Esophagus mucosa (tissue), 1 donor: ENCODE measurements at regions not wholly inside any gene's neighbourhood (a gene's known extent, or its start where the extent isn't known, plus 50 kb on each side); places are given as distances from the start of the nearest gene placed in this dataset.

Experiments
- ATAC-seq: fragments of 200-7000 bp; cut with Tn5 transposase; one replicate; pipeline ENCODE4 v1.9.1; 2020
- donor health status: DM: yes; HTN: yes; CAD: no.

DNA sequence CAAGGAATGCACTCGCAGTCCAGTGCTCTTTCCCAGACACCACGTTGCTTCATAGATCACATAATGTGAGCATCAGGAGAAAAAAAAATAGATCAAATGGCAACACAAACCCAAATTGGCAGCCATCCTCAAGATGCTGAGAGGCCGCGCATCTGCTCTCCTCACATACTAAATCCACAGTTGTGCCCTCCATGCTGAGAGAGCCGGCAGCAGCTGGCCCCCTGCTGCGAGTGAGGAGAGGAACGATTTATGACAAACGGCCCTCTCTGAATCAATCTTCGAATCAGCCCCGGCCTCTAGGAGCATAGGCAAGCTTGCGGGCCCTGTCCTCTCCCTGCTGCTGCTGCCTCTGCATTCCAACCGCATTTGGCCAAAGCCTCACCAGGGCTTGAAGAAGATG is 159.9 kb upstream of the TENM4 start:
- no peak for ATAC-seq

DNA sequence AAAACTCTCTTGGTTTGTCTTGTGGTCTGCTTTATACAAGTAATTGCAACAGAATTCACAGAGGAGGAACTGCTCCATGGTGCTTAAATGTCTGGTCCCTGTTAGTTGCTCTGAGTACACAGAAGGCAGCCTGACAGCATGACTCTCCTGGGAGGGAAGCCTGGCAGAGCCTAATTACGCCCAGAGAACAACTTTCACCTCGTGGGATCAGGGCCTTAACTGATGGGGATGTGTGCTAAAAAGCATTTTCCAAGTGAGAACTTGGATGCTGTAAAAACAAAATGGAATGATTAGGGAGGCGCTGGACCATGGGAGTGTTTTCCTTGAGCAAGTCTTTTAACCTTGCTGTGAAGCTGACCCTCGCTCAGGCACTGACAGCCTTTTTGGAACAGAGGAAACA is 154.0 kb upstream of the TENM4 start:
- no peak for ATAC-seq

DNA sequence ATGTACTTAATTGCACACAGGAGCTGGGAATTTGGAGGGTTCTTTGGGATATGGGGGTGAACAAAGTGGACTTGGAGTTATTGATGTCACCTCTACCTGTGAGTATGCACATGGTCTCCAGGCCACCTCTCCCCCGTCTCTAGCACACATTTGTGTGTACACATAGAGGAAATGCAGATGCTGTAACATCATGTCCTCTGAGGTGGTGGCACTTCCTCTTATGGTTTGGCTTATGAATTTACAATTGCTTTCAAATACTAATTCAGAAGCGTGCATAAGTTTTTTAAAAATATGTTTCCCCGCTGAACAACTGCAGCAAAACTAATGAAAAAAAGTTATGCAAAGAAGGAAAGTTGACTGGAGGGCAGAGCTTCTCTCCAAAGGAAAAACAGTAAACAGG is 152.0 kb upstream of the TENM4 start:
- no peak for ATAC-seq

DNA sequence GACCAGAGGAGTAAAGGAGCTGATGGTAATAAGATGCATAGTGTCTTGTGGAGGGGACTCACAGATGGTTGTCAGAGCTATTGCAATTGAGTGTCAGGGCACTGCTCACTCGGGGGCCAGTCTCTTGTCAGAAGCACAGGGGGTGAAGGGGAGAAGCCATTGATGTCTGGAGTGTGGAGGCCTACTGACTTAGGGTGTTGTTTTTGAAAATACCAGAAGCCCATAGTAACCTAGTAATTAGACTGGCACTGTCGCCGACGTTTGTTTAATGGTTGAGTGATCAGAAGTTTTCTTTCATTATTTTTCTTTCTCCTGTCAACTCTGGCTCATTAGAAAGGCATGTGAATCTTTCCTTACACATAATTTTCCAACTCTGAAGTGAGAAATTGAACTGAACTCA is 151.6 kb upstream of the TENM4 start:
- no peak for ATAC-seq

DNA sequence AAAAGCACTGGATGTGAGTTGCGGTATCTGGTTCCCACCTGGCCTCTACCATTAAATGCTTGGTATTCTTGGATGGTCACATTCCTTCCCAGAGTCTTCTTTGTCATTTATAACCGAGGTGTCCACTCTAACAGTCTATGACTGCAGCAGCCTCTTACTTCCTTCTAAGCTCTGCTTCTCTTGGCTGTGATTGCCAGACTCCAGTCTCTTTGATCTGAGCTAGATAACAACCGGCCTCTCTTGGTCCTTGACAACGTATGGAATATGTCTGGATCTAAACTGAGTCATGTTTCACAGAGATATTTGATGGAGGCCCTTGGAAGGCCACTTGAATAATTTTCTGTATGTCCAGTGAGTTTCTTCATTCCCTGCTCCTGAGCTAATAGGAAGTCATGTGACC is 141.6 kb upstream of the TENM4 start:
- ATAC-seq, result no peak

DNA sequence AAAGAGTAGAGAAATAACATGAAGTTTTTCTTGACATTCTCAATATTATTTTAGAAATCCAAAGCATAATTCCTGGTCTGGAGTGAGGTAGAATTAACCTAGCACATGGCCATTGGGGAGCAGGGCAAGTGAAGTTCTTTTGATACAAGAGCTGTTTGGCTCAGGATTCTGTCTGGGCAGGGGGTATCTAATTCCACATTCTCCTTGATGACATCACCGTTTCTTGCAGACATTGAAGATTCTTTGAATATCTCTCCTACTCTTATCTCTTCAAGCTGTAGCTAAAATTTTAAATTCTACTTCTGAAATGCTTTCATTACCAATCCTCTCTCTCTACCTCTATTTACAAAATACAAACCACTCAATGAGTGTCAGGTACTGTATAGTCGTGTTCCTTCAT is 138.2 kb upstream of the TENM4 start:
- no peak for ATAC-seq

DNA sequence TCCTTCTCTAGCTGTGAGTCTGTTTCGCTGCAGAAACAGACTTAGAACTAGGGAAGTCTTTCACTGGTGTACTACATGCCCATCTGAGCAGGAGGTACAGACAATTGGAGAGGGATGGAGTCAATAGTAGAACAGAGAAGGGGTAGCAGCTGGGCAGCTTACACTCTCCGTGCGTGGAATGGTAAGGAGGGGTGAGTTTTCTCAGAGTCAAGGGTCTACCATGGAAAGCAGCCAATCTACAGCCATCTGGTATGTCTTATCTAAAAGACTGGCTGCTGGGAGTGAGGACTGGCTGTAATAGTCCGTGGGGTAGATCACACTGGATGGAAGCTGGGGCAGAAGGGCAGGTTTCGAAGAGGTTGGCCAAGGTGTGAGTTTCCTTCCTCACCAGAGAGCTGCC is 137.3 kb upstream of the TENM4 start:
- no peak for ATAC-seq

DNA sequence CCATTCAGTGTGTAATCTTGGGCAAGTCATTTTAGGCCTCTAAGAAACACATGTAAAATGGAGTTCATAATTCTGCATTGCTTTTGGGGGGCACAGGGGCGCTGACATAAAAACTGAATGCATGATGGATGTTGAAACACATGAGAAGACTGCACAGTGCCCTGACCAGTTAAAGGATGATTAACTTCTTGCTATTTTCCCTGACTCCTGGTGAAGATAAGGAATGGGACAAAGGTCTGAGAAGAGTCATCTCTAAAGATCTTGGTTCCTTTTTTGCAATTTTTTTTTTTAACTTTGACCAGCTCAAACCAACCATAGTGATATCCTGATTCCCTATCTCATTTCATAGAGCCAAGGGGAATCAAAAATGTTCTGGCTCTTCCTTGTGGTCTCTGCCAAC is 134.9 kb upstream of the TENM4 start:
- no peak for ATAC-seq

DNA sequence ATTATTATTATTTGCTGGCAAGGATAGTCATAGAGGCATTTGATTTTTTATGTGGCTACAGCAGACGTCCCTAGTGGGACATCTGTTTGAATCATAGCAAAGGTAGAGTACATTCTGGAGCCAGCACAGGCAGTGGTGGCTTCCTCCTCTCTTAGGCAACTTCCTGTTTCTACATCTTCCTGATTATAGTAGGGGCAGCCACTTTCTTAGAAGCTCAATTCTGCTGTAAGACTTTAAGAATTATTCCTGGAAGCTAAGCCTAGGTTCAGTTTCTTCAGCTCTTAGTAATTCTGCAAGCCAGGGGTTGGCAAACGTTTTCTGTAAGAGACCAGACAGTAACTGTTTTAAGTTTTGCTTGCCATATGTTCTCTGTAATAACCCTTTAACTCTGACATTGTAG is 129.3 kb upstream of the TENM4 start:
- no peak for ATAC-seq

DNA sequence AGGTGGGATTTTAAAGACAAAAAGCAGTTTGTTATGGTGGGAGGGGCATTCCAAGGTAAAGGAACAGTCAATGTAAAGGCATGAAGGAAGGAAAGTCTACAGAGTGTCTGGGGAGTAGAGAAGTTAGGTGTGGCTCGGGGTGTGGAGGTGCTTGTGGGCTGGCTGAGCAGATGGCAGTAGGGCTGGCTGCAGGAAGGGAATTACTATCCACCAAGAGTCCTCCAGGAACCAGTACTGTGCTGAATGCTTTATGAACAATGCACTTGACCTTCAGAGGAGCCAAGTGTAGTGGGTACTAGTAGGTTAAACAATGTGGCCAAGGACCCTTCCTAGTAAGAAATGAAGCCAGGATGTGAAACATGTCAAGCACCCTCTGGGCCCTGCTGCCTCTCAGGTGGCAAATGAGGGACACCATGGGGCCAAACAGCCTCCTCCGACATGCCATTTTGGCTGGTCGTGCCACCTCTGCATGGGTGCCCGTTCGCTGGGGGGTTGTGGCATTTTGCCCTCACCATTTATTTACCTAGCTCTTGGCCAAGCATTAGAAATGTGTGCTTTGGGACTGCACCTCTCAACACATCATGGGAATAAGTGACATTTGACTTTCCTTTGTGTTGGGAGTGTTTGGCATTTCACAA is 123.6 kb upstream of the TENM4 start:
- peak; percentile 80 for ATAC-seq

DNA sequence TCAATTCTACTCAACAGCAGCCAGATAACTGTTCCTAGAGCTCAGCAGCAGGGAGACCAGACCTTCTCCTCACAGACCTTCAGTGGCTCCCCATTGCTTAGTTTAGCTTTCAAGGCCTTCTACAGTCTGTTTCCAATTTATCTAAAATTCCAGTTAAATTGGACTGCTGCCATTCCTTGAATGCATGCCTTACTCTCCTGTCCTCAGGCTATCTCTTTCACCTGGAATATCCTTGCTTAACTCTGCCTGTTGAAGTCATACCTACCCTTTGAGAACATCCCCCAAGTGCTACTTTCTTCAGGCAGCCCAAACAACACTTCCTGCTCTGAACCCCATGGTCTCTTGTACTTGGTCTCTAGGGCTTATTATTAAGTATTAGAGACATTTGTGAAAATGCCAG is 120.7 kb upstream of the TENM4 start:
- ATAC-seq, result no peak

DNA sequence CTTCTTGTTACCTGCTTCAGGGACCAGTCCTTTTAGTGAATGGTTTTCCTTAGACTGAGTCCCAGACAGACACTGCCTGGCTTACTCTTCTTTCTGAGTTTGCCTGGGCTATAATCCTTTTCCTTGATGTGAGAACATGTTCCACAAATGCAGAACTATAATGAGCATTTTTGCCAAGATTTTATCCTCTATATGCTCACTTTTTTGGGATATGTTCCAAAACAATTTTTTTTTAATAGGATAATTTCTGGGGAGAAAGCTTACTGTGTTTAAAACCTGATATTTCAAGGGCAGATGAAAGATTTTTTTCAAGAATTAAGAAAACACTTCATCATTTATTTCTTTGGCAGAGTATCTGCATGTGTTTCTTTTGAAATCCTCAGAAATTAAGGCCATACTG is 110.0 kb upstream of the TENM4 start:
- no peak for ATAC-seq

DNA sequence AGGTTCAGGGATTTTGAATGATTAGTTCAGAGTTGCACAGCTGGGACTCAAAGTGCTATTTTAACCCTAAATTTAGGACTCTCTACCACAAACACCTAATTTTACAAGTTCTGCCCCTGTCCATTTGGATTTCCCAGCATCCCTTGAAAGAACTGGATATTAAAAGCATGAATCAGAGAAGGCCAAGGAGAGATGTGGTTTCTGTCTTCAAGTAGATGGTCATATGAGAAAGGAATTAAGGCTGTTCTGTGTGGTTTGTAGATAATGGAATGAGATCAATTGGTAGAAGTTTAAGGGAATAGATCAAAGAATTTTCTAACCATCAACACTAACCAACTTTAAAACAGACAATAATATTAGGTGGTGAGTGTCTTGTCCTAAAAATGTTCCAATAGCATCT is 106.4 kb upstream of the TENM4 start:
- ATAC-seq, result no peak

DNA sequence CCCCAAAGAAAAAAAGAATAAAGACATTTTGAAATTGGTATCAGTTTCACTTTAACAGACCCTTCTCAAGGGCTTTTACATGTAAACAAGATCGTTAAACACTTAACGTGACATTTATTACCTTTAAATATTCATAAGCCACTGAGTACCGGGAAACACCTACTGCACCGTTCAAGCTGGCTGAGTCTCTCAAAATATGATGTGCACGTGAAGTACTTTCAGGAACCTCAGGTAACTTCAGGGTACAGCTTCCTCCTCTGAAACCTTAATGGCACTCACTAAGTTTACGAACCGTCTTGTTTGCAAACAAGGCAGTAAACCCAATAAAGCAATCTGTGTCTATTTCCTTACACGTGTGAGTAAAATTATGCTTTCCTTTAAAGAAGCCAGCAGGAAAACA is 105.5 kb upstream of the TENM4 start:
- ATAC-seq, result no peak

DNA sequence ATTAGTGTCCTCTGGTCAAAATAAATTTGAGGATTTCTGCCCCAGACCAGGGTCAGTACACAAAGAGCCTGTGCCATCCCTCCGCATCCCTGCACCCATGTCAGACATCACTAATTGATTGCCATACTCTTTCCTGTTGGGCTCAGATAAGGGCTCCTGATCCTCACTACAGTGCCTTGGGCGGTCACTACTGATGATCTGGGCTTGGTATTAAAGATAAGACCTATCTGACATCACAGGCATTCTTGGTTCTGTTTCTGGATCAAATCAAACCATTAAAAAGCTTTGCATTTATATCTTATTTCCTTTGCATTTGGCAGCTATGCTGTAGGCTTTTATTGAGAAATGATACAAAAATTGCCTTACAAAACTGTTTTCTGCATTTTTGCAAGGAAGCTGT is 103.5 kb upstream of the TENM4 start:
- ATAC-seq, result no peak

DNA sequence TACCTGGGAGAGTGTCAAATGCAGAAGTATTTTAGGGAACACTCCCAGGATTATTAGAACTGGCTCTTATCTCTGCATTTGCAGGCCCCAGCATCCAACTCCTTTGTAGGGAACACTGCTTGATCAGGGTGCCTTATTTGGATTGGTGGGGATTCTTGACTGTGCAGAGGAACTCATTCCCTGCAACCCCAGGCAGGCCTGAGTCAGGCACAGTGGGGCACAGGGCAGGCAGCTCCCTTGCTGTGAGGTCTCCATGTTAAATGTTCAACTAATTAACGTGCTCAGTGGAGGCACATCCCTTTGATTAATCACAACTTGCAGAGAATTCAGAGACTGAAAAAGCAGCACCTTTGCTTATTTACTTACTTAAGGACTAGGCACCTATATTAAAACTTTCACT is 102.3 kb upstream of the TENM4 start:
- ATAC-seq, result no peak

DNA sequence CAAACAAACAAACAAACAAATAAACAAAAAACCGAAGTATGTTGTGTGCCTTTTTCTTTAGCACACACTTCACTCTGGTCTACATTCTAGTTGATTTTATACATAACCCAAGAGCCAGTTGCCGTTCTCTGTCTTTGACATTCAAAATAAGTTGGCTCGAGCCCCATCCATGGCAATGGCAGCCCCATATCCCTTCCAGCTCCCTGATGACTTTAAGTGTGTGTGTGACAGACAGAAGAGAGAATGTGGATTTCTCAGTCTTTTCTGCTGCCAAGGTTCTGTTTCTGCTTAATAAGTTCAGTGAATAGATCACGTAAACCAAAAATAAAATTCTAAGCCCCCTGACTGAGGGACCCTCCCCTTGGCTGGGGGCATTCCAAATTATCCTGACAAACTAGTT is 100.6 kb upstream of the TENM4 start:
- no peak for ATAC-seq

DNA sequence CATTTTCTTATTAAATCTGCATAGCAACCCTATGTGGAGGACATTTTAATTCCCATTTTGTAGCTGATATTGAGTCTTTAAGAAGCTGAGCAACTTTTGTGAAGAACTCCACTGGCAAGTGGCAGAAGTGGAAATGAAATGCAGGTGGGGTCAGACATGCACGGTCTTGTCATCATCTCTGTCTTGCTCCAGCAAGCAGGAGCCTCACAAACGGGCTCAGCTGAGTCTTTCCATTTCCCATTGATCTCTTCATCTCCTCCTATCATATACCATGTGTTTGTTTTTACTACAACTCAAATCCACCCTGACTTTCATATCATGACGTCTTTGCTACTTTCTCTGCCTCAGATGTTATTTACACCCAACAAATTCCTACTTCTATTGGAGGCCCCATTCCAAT is 97.9 kb upstream of the TENM4 start:
- ATAC-seq, result peak; percentile 78

DNA sequence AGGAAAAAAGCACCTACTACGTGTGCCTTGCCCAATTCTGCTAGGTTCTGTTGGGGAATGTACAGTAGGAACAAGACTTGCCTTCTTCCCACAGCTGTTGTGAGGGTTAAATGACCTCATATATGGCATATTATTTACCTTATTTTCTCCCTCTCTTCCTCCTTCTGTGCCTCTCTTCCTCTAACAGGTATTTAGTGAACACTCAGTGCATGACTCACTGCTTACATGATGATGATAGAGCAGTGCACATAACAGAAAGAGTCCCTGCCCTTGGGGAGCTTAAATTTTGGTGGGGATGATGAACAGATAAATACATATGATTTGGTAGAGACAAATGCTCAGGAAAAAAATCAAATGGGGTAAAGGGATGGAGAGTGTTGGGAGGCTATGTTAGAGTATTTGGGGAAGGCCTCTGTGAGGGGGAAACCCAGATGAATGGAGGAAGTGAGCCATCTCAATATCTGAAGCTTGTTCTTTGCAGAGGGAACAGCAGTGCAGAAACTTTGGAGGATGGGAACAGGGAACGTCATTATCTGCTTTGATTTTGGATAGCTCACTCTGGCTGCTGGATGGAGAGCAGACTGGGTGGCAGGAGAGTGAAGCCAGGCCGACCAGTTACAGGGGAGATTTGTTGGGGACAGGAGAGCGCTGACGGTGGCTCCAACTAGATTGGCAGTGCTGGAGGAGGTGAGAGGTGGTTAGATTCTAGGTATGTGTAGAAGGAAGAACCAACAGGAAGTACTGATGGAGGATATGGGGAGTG is 95.5 kb upstream of the TENM4 start:
- ATAC-seq, result peak; percentile 78

DNA sequence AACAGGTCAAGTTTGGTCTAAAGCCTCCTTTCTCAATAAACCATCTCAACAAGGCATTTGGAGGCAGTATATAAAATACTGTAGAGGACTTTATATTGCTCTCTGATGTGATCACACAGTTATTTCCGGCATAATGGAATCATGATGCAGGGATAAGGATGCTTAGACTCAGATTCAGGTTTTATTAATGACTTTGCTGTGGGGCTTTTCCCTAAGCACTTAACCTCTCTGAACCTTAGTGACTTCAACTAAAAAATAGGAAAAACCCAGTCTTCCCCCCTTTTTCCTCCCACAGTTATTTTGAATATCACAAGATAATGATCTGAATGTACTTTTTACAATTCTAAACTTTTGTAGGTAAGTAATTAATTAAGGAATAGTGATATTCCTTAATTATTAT is 94.8 kb upstream of the TENM4 start:
- ATAC-seq, result no peak

DNA sequence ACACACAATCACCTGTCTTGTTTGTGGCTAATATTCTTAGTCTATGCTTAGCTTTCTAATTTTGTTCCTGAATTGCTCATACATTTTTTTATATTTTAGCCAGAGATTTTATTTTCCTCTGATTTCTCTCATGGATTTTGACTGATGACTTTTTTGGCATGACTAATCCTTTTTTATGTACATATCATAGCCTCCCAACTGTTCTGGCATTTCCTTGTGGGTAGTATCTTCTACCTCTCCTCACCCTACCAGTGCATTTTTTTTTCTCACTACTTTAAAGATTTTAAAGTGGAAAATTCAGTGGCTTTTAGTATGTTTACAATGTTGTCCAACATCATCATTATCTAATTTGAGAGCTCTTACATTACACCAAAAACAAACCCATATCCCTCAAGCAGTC is 84.4 kb upstream of the TENM4 start:
- ATAC-seq, result no peak

DNA sequence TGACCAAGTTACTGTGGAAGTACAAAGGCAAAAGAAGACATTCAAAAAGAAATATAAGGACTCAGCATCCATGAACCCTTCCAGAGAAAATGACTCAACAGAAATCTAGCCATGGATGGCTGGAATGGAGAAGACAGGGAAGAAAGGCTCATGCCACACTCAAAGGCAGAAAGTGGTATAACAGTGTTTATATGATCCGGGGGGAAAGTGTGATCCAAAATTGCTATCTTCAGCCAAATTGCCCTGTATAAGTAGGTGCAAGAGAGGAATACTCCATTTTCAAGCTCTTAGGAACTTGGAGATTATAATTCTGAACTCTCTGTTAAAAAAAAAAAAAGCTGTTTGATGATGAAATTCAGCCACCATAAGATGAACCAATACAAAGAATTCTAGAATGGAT is 81.8 kb upstream of the TENM4 start:
- ATAC-seq, result no peak

DNA sequence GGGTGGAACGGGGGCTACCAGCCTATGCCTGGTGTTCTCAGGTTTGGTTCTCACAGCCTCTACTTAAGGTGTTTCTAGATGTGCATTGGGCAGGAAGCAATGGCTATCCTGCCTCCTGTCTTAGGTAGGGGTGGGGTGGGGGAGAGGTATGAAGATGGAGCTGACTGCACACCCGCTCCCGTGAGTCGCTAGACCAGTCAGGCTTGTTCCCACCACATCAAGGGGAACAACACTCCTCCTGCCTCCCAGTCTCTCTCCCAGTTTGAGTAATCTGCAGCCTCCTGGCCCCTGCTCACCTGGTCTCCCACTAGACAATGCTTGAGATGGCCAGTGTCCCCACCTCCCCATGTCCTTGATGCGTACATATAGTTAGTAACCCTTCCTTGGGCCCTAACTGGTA is 79.3 kb upstream of the TENM4 start:
- ATAC-seq, result no peak

DNA sequence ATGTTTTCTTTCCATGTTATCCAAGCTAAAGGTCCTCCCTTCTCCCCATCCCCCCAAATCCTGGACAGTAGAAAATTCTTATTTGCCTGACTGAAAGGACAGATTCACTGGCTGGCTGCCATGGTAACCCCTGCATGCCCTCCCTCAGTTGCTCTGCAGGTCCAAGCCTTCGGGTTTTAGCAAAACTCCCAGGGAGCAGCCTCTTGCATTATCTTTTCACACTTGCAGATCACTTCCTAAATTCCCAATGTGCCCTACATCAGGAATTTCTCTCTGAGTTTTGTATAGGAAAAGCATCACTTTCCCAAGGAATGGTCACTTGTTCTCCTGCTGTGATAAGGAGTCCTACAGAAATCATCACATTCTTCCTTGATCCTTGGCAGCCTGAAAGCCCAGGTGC is 75.0 kb upstream of the TENM4 start:
- ATAC-seq, result no peak

DNA sequence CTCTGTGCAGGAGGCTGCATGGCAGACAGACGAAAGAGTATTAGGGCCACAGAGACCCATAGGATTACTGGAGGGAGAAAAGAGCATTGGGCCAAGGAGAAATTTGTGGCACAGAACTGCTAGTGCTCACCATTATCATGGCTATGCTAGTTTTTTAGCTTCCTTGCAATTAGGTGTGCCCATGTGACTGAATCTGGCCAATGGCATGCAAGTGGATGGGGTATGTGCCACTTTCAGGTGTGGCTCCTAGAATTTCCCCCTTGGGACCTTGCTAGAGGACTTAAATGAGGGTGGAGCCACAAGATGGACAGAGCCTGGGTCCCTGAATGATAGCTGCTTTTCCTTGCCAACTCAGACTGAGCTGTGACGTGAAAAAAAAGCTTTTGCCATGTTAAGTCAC is 73.9 kb upstream of the TENM4 start:
- ATAC-seq, result no peak
